ENCODE measurements at regions not wholly inside any gene's neighbourhood (a gene's known extent, or its start where the extent isn't known, plus 50 kb on each side); places are given as distances from the start of the nearest gene placed in this dataset.

- no peak overlapping the region for H2AFZ ChIP-seq (ENCODE audit: control insufficient read depth, low read depth, low read length)
- H3K27ac ChIP-seq (ENCODE audit: control insufficient read depth, insufficient read depth): no peak overlapping the region
- 13% methylated on average over 4 of the region's 4 CpGs for WGBS (ENCODE audit: insufficient coverage, insufficient replicate concordance, low lambda C conversion rate, missing lambda C conversion rate)
- intact Hi-C loops (cut with micrococcal nuclease; ENCODE audit: unreplicated experiment) (no loop called here), in situ Hi-C loops (cut with MboI) (loop anchor here (25.0 kb wide), 1 partner anchor 738 kb away; no protein-coding TSS in a partner anchor)
- ChIA-PET RAD21 (ENCODE audit: unreplicated experiment) (no interaction called here), CTCF (interaction anchor here (0.9 to 1.5 kb wide), 2 partner anchors 9 to 13 kb away, joined by 3 to 7 read pairs; no protein-coding TSS in a partner anchor), POLR2A (no interaction called here), SMC1A (ENCODE audit: uncharacterized antibody, unreplicated experiment) (interaction anchor here (0.9 to 1.2 kb wide), 3 partner anchors 9 to 243 kb away, joined by 3 to 5 read pairs (median 3); no protein-coding TSS in a partner anchor)
- H3K4me2 ChIP-seq (ENCODE audit: control insufficient read depth, insufficient read depth): no peak overlapping the region
- no peaks in the 10 kb centered on the region for H3K36me3 ChIP-seq (ENCODE audit: control insufficient read depth in 2 of 2, insufficient read depth in 2 of 2, low read length in 1 of 2)
- no peak for ATAC-seq
- H3K4me1 ChIP-seq (ENCODE audit: control insufficient read depth, insufficient read depth, low read length): no peaks in the 10 kb centered on the region
- BruUV-seq (replicated peaks): no TSS peak
- no peaks in the 10 kb centered on the region for H4K20me1 ChIP-seq (ENCODE audit: control insufficient read depth, insufficient read depth)
- no peak for DNase-seq (ENCODE audit: low read depth, low spot score)
- no peak for FAIRE-seq
- H3K79me2 ChIP-seq (ENCODE audit: control insufficient read depth, insufficient read depth, low read length): no peaks in the 10 kb centered on the region
- no peaks in the 10 kb centered on the region for H3K9me3 ChIP-seq (replicated peaks; ENCODE audit: control insufficient read depth, insufficient read depth, low read length)
- TF ChIP-seq SIX5 (IDR thresholded peaks at IDR 0.05; ENCODE audit: low read depth, low read length, severe bottlenecking): no peak
- TF ChIP-seq NR2F1 (conservative IDR thresholded peaks at IDR 0.05): no peak
- TF ChIP-seq POLR2AphosphoS5 (IDR thresholded peaks at IDR 0.05; ENCODE audit: low read length): no peak
- TF ChIP-seq FOXK2 (IDR thresholded peaks at IDR 0.05): no peak
- no peak for TF ChIP-seq CTCF (IDR thresholded peaks at IDR 0.05 in 2 of 3, conservative IDR thresholded peaks at IDR 0.05 in 1 of 3; ENCODE audit: control insufficient read depth in 2 of 3, extremely low read depth in 1 of 3, insufficient read depth in 1 of 3, low read depth in 3 of 3, low read length in 3 of 3)
- H3K27me3 ChIP-seq (replicated peaks in 1 of 2; ENCODE audit: control insufficient read depth in 2 of 2, insufficient read depth in 2 of 2, low read length in 1 of 2): no peaks in the 10 kb centered on the region
- no peak overlapping the region for H3K4me3 ChIP-seq
- H3K9ac ChIP-seq (ENCODE audit: control insufficient read depth, insufficient read depth, low read length): no peak overlapping the region
Measured at GRCh38 chr19:28700176-28700575, 512.8 kb downstream of the UQCRFS1 start.

GRCh38 chr19:28697308-28697707 is 515.6 kb downstream of the UQCRFS1 start:
- no peak for FAIRE-seq
- no TSS peak for BruUV-seq (replicated peaks)
- intact Hi-C loops (cut with micrococcal nuclease; ENCODE audit: unreplicated experiment) (no loop called here), in situ Hi-C loops (cut with MboI) (no loop called here)
- no peak overlapping the region for H3K4me2 ChIP-seq (ENCODE audit: control insufficient read depth, insufficient read depth)
- H3K9ac ChIP-seq (ENCODE audit: control insufficient read depth, insufficient read depth, low read length): no peak overlapping the region
- SMC1A ChIA-PET (ENCODE audit: uncharacterized antibody, unreplicated experiment): no interaction called here
- DNase-seq (ENCODE audit: low read depth, low spot score): no peak
- CTCF ChIA-PET: no interaction called here
- H2AFZ ChIP-seq (ENCODE audit: control insufficient read depth, low read depth, low read length): no peak overlapping the region
- no peak overlapping the region for H3K4me3 ChIP-seq
- H3K27me3 ChIP-seq (replicated peaks in 1 of 2; ENCODE audit: control insufficient read depth in 2 of 2, insufficient read depth in 2 of 2, low read length in 1 of 2): no peaks in the 10 kb centered on the region
- H3K4me1 ChIP-seq (ENCODE audit: control insufficient read depth, insufficient read depth, low read length): no peaks in the 10 kb centered on the region
- H3K79me2 ChIP-seq (ENCODE audit: control insufficient read depth, insufficient read depth, low read length): no peaks in the 10 kb centered on the region
- no peaks in the 10 kb centered on the region for H4K20me1 ChIP-seq (ENCODE audit: control insufficient read depth, insufficient read depth)
- H3K36me3 ChIP-seq (ENCODE audit: control insufficient read depth in 2 of 2, insufficient read depth in 2 of 2, low read length in 1 of 2): no peaks in the 10 kb centered on the region
- H3K27ac ChIP-seq (ENCODE audit: control insufficient read depth, insufficient read depth): no peak overlapping the region
- POLR2A ChIA-PET: interaction anchor here (0.6 kb wide), 1 partner anchor 494 kb away, joined by 7 read pairs; no protein-coding TSS in a partner anchor
- ATAC-seq: no peak
- RAD21 ChIA-PET (ENCODE audit: unreplicated experiment): no interaction called here
- TF ChIP-seq HDAC6 (IDR thresholded peaks at IDR 0.05; ENCODE audit: unreplicated experiment): no peak
- no peak for TF ChIP-seq WRNIP1 (IDR thresholded peaks at IDR 0.05; ENCODE audit: borderline replicate concordance, low read depth, low read length)
- TF ChIP-seq, protein P1, sequence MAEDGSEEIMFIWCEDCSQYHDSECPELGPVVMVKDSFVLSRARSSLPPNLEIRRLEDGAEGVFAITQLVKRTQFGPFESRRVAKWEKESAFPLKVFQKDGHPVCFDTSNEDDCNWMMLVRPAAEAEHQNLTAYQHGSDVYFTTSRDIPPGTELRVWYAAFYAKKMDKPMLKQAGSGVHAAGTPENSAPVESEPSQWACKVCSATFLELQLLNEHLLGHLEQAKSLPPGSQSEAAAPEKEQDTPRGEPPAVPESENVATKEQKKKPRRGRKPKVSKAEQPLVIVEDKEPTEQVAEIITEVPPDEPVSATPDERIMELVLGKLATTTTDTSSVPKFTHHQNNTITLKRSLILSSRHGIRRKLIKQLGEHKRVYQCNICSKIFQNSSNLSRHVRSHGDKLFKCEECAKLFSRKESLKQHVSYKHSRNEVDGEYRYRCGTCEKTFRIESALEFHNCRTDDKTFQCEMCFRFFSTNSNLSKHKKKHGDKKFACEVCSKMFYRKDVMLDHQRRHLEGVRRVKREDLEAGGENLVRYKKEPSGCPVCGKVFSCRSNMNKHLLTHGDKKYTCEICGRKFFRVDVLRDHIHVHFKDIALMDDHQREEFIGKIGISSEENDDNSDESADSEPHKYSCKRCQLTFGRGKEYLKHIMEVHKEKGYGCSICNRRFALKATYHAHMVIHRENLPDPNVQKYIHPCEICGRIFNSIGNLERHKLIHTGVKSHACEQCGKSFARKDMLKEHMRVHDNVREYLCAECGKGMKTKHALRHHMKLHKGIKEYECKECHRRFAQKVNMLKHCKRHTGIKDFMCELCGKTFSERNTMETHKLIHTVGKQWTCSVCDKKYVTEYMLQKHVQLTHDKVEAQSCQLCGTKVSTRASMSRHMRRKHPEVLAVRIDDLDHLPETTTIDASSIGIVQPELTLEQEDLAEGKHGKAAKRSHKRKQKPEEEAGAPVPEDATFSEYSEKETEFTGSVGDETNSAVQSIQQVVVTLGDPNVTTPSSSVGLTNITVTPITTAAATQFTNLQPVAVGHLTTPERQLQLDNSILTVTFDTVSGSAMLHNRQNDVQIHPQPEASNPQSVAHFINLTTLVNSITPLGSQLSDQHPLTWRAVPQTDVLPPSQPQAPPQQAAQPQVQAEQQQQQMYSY (CRISPR knock-in tag; IDR thresholded peaks at IDR 0.05): no peak
- TF ChIP-seq NR2C1 (IDR thresholded peaks at IDR 0.05): no peak
- no peak for TF ChIP-seq ZZZ3 (IDR thresholded peaks at IDR 0.05; ENCODE audit: control insufficient read depth, insufficient read length, low read depth)
- no peaks in the 10 kb centered on the region for H3K9me3 ChIP-seq (replicated peaks; ENCODE audit: control insufficient read depth, insufficient read depth, low read length)
- 0% methylated on average over 1 of the region's 1 CpG for WGBS (ENCODE audit: insufficient coverage, insufficient replicate concordance, low lambda C conversion rate, missing lambda C conversion rate)
